ENCODE measurements at regions not wholly inside any gene's neighbourhood (a gene's known extent, or its start where the extent isn't known, plus 50 kb on each side); places are given as distances from the start of the nearest gene placed in this dataset.

DNA sequence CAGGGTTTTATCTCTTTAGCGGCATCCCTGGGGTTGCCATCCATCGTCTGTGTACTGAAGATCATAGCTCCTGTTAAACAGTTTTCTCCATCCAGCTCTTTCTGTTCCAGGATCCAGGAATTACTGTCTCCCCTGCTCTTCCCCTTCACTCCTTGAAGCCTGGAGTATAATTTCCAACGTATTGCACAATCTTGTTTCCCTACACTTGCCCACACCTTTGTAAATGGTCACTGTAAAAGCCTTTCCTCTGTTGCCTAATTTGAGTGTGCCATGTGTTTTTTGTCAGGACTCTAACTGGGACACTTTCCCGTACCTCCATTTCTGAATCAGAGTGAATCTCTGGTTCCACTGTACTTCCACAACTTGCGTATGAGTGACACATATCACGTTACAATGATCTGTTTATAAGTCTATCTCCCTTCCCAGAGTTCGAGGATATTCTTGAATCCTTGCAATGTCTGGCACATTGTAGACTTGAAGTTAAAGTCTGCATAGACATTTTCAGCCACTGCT, 199.6 kb upstream of the SNX7 start:
- no peaks in the 10 kb centered on the region for H3K27me3 ChIP-seq (ENCODE audit: control insufficient read depth in 5 of 5, insufficient read depth in 4 of 5, low read length in 5 of 5)
- no peak overlapping the region for H3K9ac ChIP-seq (ENCODE audit: low read length in 5 of 5)
- no peak overlapping the region for H3K4me3 ChIP-seq (ENCODE audit: low read depth in 1 of 5, low read length in 5 of 5)
- no peaks in the 10 kb centered on the region for H3K36me3 ChIP-seq (ENCODE audit: control insufficient read depth in 5 of 5, insufficient read depth in 5 of 5, low read length in 5 of 5)
- no peaks in the 10 kb centered on the region for H3K9me3 ChIP-seq (ENCODE audit: control insufficient read depth in 5 of 5, low read length in 5 of 5)
- H3K27ac ChIP-seq (ENCODE audit: low read depth, low read length), result no peak overlapping the region
- H3K4me1 ChIP-seq (ENCODE audit: control insufficient read depth in 5 of 5, insufficient read depth in 5 of 5, low read length in 5 of 5), result no peaks in the 10 kb centered on the region

DNA sequence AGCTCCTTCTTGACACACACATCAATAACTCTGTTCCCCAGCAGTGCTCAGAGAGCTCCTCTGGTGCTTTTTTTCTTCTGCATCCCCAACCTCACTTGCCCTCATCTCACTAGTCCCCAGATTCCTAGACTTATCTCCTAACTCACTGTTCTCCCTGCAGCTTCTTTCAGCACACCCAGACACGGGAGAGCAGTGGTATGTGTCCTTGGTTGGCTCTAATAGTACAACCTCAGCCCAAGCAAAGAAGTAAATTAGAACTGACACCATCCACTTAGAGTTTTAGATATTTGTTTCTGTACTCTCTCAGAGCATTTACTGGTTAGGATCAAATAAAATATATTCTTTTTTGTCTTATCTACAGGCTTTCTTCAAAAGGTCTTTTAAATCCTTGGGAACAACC, 201.4 kb upstream of the SNX7 start:
- Histone ChIP-seq H3K9ac (ENCODE audit: low read length in 5 of 5) (no peak overlapping the region), H3K9me3 (ENCODE audit: control insufficient read depth in 5 of 5, low read length in 5 of 5) (no peaks in the 10 kb centered on the region), H3K27me3 (ENCODE audit: control insufficient read depth in 5 of 5, insufficient read depth in 4 of 5, low read length in 5 of 5) (no peaks in the 10 kb centered on the region)

DNA sequence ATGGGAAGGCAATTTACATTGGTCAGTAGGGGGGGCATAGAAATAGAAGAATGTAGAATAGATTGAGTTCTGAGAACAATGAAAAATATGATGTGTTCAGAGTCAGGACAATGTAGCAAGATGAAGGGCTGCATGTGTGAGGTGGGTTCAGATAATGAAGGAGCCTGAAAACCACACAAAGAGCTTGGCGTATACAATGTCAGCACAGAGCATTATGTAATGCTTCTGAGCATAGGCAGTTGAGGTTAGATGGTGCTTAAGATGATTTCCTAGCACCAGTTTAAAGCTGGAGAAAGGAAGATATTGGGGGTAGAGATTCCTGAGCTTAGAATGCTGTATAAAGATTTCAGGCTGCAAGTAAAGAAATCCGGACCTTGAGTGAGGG, 202.0 kb upstream of the SNX7 start:
- Histone ChIP-seq H3K9me3 (ENCODE audit: control insufficient read depth in 5 of 5, low read length in 5 of 5) (no peaks in the 10 kb centered on the region), H3K27ac (ENCODE audit: low read depth, low read length) (no peak overlapping the region), H3K27me3 (ENCODE audit: control insufficient read depth in 5 of 5, insufficient read depth in 4 of 5, low read length in 5 of 5) (peaks cover 0 to 3% (median 0%) of the 10 kb centered on the region in 5 donors), H3K36me3 (ENCODE audit: control insufficient read depth in 5 of 5, insufficient read depth in 5 of 5, low read length in 5 of 5) (no peaks in the 10 kb centered on the region), H3K4me3 (ENCODE audit: low read depth in 1 of 5, low read length in 5 of 5) (no peak overlapping the region), H3K4me1 (ENCODE audit: control insufficient read depth in 5 of 5, insufficient read depth in 5 of 5, low read length in 5 of 5) (no peaks in the 10 kb centered on the region), H3K9ac (ENCODE audit: low read length in 5 of 5) (no peak overlapping the region)

More for the DNA sequence above, 201.4 kb upstream of the SNX7 start:
- H3K36me3 ChIP-seq (ENCODE audit: control insufficient read depth in 5 of 5, insufficient read depth in 5 of 5, low read length in 5 of 5), result no peaks in the 10 kb centered on the region
- H3K4me3 ChIP-seq (ENCODE audit: low read depth in 1 of 5, low read length in 5 of 5), result no peak overlapping the region
- no peak overlapping the region for H3K27ac ChIP-seq (ENCODE audit: low read depth, low read length)
- H3K4me1 ChIP-seq (ENCODE audit: control insufficient read depth in 5 of 5, insufficient read depth in 5 of 5, low read length in 5 of 5), result no peaks in the 10 kb centered on the region

DNA sequence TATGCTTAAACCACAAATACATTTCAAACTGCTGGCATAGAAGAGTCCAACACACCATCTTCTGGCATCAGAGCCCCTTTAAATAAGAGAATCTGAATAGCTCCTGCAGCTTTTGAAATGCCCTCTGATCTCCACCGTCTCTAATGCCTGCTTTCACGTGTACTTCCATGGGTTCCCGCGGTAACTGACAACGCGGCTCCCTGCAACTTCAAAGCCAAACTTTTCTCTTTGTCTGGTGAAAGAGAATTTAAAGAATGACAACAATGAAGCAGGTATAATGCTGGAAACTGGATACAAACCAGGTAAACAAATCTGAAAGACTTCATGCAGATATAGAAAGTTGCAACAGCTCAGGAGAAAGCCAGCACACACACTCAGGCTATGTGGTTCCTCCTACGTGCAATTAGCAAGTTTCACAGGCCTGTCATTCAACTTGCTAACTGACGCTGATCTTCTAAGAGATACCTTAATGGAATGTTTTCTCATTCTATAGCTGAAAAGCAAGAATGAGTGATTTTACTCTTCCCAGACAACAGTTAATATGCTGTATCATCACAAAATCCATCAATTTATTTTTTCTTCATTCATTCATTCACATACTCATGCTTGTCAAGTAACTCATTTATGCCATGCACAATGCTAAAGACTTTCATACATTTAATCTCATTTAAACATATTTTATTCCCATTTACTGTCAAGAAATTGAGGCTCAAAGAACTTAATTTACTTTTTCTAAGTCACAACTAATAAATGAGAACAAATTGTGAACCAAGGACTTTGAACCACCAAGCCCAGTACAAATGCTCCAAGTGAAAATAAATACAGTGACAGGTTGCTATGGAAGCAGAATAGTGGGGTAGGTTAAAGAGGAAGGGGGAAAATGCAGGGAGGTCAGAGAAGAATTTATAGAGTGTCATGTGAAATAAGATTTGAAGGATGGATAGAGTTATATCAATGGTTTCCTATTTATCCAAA, 202.7 kb upstream of the SNX7 start:
- Histone ChIP-seq H3K27me3 (ENCODE audit: control insufficient read depth in 5 of 5, insufficient read depth in 4 of 5, low read length in 5 of 5) (peaks cover 0 to 3% (median 0%) of the 10 kb centered on the region in 5 donors), H3K36me3 (ENCODE audit: control insufficient read depth in 5 of 5, insufficient read depth in 5 of 5, low read length in 5 of 5) (no peaks in the 10 kb centered on the region), H3K4me1 (ENCODE audit: control insufficient read depth in 5 of 5, insufficient read depth in 5 of 5, low read length in 5 of 5) (no peaks in the 10 kb centered on the region), H3K4me3 (ENCODE audit: low read depth in 1 of 5, low read length in 5 of 5) (no peak overlapping the region), H3K27ac (ENCODE audit: low read depth, low read length) (no peak overlapping the region), H3K9me3 (ENCODE audit: control insufficient read depth in 5 of 5, low read length in 5 of 5) (no peaks in the 10 kb centered on the region), H3K9ac (ENCODE audit: low read length in 5 of 5) (no peak overlapping the region)

DNA sequence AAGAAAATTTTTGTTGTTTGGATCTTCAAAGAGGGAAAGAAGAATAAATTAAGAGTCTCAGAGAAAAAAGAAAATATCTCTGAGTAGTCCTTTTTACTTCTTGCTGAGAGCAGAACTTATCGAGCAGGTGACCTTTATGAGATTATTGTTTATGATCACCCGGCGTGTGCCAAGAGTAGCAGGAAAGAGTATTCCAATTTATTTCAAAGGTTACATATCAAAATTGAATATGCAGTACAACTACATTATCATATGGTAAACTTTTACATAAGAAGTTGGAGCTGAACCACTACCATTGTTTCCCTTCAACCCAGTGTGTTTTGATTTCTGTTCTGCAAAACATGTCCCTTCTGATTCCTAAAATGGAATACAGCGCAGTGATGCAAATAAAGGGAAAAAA, 204.3 kb upstream of the SNX7 start:
- no peak overlapping the region for H3K9ac ChIP-seq (ENCODE audit: low read length in 5 of 5)

DNA sequence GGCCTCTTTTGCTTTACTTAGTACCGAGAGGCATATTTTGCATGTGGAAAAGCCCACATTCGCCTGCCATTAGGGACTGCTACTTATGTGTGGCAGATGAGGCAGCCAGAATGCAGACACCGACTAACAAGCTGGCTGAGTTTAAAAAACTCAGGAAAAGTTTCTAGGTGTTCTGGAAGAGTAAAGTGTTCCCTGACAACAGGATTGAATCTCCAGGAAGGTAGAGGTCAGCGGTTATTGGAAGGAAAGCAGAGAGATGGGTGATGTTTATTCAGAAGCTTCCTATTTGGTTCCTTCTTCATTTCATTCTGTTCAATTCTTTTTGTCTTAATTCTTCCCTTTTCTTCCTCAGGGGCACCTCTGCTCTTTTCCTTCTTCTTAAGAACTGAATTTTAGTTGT, 206.9 kb upstream of the SNX7 start:
- H3K27ac ChIP-seq (ENCODE audit: low read depth, low read length), result no peak overlapping the region
- H3K9me3 ChIP-seq (ENCODE audit: control insufficient read depth in 5 of 5, low read length in 5 of 5), result no peaks in the 10 kb centered on the region
- H3K4me1 ChIP-seq (ENCODE audit: control insufficient read depth in 5 of 5, insufficient read depth in 5 of 5, low read length in 5 of 5), result no peaks in the 10 kb centered on the region
- H3K36me3 ChIP-seq (ENCODE audit: control insufficient read depth in 5 of 5, insufficient read depth in 5 of 5, low read length in 5 of 5), result no peaks in the 10 kb centered on the region
- no peak overlapping the region for H3K9ac ChIP-seq (ENCODE audit: low read length in 5 of 5)
- peaks cover 0 to 3% (median 0%) of the 10 kb centered on the region in 5 donors for H3K27me3 ChIP-seq (ENCODE audit: control insufficient read depth in 5 of 5, insufficient read depth in 4 of 5, low read length in 5 of 5)
- no peak overlapping the region for H3K4me3 ChIP-seq (ENCODE audit: low read depth in 1 of 5, low read length in 5 of 5)

More for the DNA sequence above, 204.3 kb upstream of the SNX7 start:
- Histone ChIP-seq H3K4me3 (ENCODE audit: low read depth in 1 of 5, low read length in 5 of 5) (no peak overlapping the region), H3K27me3 (ENCODE audit: control insufficient read depth in 5 of 5, insufficient read depth in 4 of 5, low read length in 5 of 5) (peaks cover 0 to 3% (median 0%) of the 10 kb centered on the region in 5 donors), H3K9me3 (ENCODE audit: control insufficient read depth in 5 of 5, low read length in 5 of 5) (no peaks in the 10 kb centered on the region), H3K4me1 (ENCODE audit: control insufficient read depth in 5 of 5, insufficient read depth in 5 of 5, low read length in 5 of 5) (no peaks in the 10 kb centered on the region), H3K27ac (ENCODE audit: low read depth, low read length) (no peak overlapping the region), H3K36me3 (ENCODE audit: control insufficient read depth in 5 of 5, insufficient read depth in 5 of 5, low read length in 5 of 5) (no peaks in the 10 kb centered on the region)

DNA sequence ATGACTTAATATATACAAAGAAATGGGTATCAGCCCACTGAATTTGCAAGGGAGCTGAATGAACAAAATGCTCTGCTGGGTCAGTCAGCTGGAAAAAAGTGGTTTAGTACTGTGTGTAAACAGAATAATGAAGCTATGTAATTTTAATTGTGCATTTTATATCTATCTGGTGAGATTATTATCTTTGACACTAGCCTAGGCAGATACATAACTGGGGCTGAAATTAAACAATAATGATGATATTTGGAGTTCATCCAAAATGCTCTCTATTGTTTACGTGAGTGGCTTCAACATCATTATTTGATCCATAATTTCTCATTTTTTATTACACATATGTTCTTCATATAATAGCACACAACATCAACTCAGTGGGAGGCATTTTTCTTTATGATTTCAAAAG, 208.5 kb upstream of the SNX7 start:
- peaks cover 0 to 2% (median 0%) of the 10 kb centered on the region in 5 donors for H3K9me3 ChIP-seq (ENCODE audit: control insufficient read depth in 5 of 5, low read length in 5 of 5)
- H3K4me1 ChIP-seq (ENCODE audit: control insufficient read depth in 5 of 5, insufficient read depth in 5 of 5, low read length in 5 of 5), result no peaks in the 10 kb centered on the region
- peaks cover 0 to 3% (median 0%) of the 10 kb centered on the region in 5 donors for H3K27me3 ChIP-seq (ENCODE audit: control insufficient read depth in 5 of 5, insufficient read depth in 4 of 5, low read length in 5 of 5)
- no peak overlapping the region for H3K9ac ChIP-seq (ENCODE audit: low read length in 5 of 5)
- no peaks in the 10 kb centered on the region for H3K36me3 ChIP-seq (ENCODE audit: control insufficient read depth in 5 of 5, insufficient read depth in 5 of 5, low read length in 5 of 5)
- no peak overlapping the region for H3K4me3 ChIP-seq (ENCODE audit: low read depth in 1 of 5, low read length in 5 of 5)
- H3K27ac ChIP-seq (ENCODE audit: low read depth, low read length), result no peak overlapping the region

DNA sequence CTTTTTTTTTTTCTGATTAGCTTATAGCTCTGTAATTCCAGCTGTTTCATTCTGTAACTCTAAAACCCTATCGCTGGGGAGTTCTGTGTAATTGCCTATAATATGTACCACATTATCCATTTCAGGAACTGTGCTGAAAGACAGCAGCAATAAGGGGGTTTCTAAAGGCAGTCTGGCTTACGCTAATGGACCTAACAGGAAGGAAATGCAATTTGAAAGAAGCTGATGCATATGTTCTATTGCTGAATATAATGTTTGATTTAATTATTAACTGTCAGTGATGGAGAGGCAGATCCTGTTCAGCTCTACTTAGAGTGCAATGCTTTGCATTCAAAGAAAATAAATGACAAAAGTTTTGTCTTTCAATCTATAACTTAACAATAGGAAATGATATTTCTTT, 209.4 kb upstream of the SNX7 start:
- Histone ChIP-seq H3K9me3 (ENCODE audit: control insufficient read depth in 5 of 5, low read length in 5 of 5) (peaks cover 0 to 3% (median 0%) of the 10 kb centered on the region in 5 donors), H3K36me3 (ENCODE audit: control insufficient read depth in 5 of 5, insufficient read depth in 5 of 5, low read length in 5 of 5) (no peaks in the 10 kb centered on the region), H3K9ac (ENCODE audit: low read length in 5 of 5) (no peak overlapping the region), H3K4me1 (ENCODE audit: control insufficient read depth in 5 of 5, insufficient read depth in 5 of 5, low read length in 5 of 5) (no peaks in the 10 kb centered on the region), H3K27me3 (ENCODE audit: control insufficient read depth in 5 of 5, insufficient read depth in 4 of 5, low read length in 5 of 5) (peaks cover 0 to 3% (median 0%) of the 10 kb centered on the region in 5 donors), H3K27ac (ENCODE audit: low read depth, low read length) (no peak overlapping the region), H3K4me3 (ENCODE audit: low read depth in 1 of 5, low read length in 5 of 5) (no peak overlapping the region)

DNA sequence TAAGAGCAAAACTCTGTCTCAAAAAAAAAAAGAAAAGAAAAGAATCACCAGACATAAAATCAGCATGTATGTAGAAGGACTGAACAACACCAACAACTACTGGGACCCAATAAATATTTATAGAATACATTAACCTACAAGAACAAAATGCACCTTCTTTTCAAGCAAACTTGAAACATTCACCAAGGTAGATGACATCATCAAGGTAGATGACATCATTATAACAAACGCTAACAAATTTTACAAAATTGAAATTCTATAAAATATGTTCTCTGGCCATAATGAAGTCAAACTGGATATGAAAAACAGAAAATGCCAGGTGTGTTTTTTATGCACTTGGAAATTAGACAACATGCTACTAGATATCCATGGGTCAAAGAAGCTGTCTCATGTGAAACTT, 220.2 kb upstream of the SNX7 start:
- no peak overlapping the region for H3K4me3 ChIP-seq (ENCODE audit: low read depth in 1 of 5, low read length in 5 of 5)
- no peak overlapping the region for H3K9ac ChIP-seq (ENCODE audit: low read length in 5 of 5)
- H3K27me3 ChIP-seq (ENCODE audit: control insufficient read depth in 5 of 5, insufficient read depth in 4 of 5, low read length in 5 of 5), result no peaks in the 10 kb centered on the region
- no peak overlapping the region for H3K27ac ChIP-seq (ENCODE audit: low read depth, low read length)
- no peaks in the 10 kb centered on the region for H3K36me3 ChIP-seq (ENCODE audit: control insufficient read depth in 5 of 5, insufficient read depth in 5 of 5, low read length in 5 of 5)
- no peaks in the 10 kb centered on the region for H3K9me3 ChIP-seq (ENCODE audit: control insufficient read depth in 5 of 5, low read length in 5 of 5)
- no peaks in the 10 kb centered on the region for H3K4me1 ChIP-seq (ENCODE audit: control insufficient read depth in 5 of 5, insufficient read depth in 5 of 5, low read length in 5 of 5)

DNA sequence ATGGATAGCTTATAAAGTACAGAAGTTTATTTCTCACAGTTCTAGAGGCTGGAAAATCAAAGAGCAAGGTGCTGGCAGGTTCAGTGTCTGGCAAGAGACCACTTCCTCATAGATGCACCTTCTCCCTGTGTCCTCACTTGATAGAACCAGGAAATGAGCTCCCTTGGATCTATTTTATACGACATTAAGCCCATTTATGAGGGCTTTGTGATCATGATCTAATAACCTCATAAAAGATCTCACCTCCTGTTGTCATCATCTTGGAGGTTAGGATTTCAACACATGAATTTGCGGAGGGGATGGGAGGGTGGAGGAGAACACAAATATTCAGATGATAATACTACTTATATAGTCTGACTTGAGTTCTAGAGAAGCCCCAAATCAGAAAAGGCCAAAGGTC, 222.1 kb upstream of the SNX7 start:
- H3K9me3 ChIP-seq (ENCODE audit: control insufficient read depth in 5 of 5, low read length in 5 of 5), result no peaks in the 10 kb centered on the region
- no peak overlapping the region for H3K4me3 ChIP-seq (ENCODE audit: low read depth in 1 of 5, low read length in 5 of 5)
- H3K9ac ChIP-seq (ENCODE audit: low read length in 5 of 5), result no peak overlapping the region
- H3K27ac ChIP-seq (ENCODE audit: low read depth, low read length), result no peak overlapping the region
- H3K27me3 ChIP-seq (ENCODE audit: control insufficient read depth in 5 of 5, insufficient read depth in 4 of 5, low read length in 5 of 5), result no peaks in the 10 kb centered on the region
- no peaks in the 10 kb centered on the region for H3K36me3 ChIP-seq (ENCODE audit: control insufficient read depth in 5 of 5, insufficient read depth in 5 of 5, low read length in 5 of 5)
- no peaks in the 10 kb centered on the region for H3K4me1 ChIP-seq (ENCODE audit: control insufficient read depth in 5 of 5, insufficient read depth in 5 of 5, low read length in 5 of 5)
